ENCODE measurements at regions not wholly inside any gene's neighbourhood (a gene's known extent, or its start where the extent isn't known, plus 50 kb on each side); places are given as distances from the start of the nearest gene placed in this dataset.

GRCh38 chr7:85716353-85716752, 529.5 kb upstream of the SEMA3D start:
- no peak for TF ChIP-seq TAF1 (IDR thresholded peaks at IDR 0.05; ENCODE audit: low read depth)
- no peak for TF ChIP-seq MXI1 (conservative IDR thresholded peaks at IDR 0.05; ENCODE audit: poor library complexity, severe bottlenecking)
- TF ChIP-seq EP300 (conservative IDR thresholded peaks at IDR 0.05; ENCODE audit: poor library complexity, severe bottlenecking): no peak
- TF ChIP-seq EZH2 (IDR thresholded peaks at IDR 0.05; ENCODE audit: borderline replicate concordance, insufficient read depth, low read length, poor library complexity, severe bottlenecking): no peak
- TF ChIP-seq REST (IDR thresholded peaks at IDR 0.05; ENCODE audit: borderline replicate concordance): no peak
- TF ChIP-seq CTCF (IDR thresholded peaks at IDR 0.05; ENCODE audit: poor library complexity, severe bottlenecking): no peak
- no peak for TF ChIP-seq SMC3 (conservative IDR thresholded peaks at IDR 0.05; ENCODE audit: poor library complexity)
- no peak for TF ChIP-seq RAD21 (conservative IDR thresholded peaks at IDR 0.05)
- no peak for TF ChIP-seq POLR2AphosphoS5 (IDR thresholded peaks at IDR 0.05)
- no peaks in the 10 kb centered on the region for H3K27me3 ChIP-seq (ENCODE audit: insufficient read depth, low read depth, low read length)
- peaks cover 3% of the 10 kb centered on the region for H3F3A ChIP-seq (ENCODE audit: insufficient read depth, low read length, poor library complexity, severe bottlenecking)
- no peaks in the 10 kb centered on the region for H3K9me2 ChIP-seq (ENCODE audit: insufficient read depth, low read length)
- no peak overlapping the region for H2AFZ ChIP-seq (ENCODE audit: low read depth, low read length)
- H3K9ac ChIP-seq (ENCODE audit: low read length): no peak overlapping the region
- H4K20me1 ChIP-seq (ENCODE audit: insufficient read depth): no peaks in the 10 kb centered on the region
- H3K79me2 ChIP-seq (replicated peaks; ENCODE audit: insufficient read depth, low read length): no peaks in the 10 kb centered on the region
- no peaks in the 10 kb centered on the region for H3K9me3 ChIP-seq (ENCODE audit: low read length)
- no peak overlapping the region for H3K4me3 ChIP-seq (ENCODE audit: low read length)
- no peak overlapping the region for H3K4me2 ChIP-seq (ENCODE audit: low read length)
- no peaks in the 10 kb centered on the region for H3K36me3 ChIP-seq (ENCODE audit: insufficient read depth, low read length)
- H3K27ac ChIP-seq (ENCODE audit: low read length): no peak overlapping the region

- TF ChIP-seq EP300 (conservative IDR thresholded peaks at IDR 0.05; ENCODE audit: poor library complexity, severe bottlenecking) (no peak), SMC3 (conservative IDR thresholded peaks at IDR 0.05; ENCODE audit: poor library complexity) (no peak), CTCF (IDR thresholded peaks at IDR 0.05; ENCODE audit: poor library complexity, severe bottlenecking) (no peak), TAF1 (IDR thresholded peaks at IDR 0.05; ENCODE audit: low read depth) (no peak), RAD21 (conservative IDR thresholded peaks at IDR 0.05) (no peak), MXI1 (conservative IDR thresholded peaks at IDR 0.05; ENCODE audit: poor library complexity, severe bottlenecking) (no peak), POLR2AphosphoS5 (IDR thresholded peaks at IDR 0.05) (no peak), EZH2 (IDR thresholded peaks at IDR 0.05; ENCODE audit: borderline replicate concordance, insufficient read depth, low read length, poor library complexity, severe bottlenecking) (no peak), REST (IDR thresholded peaks at IDR 0.05; ENCODE audit: borderline replicate concordance) (no peak)
- no peak overlapping the region for H3K27ac ChIP-seq (ENCODE audit: low read length)
- no peaks in the 10 kb centered on the region for H4K20me1 ChIP-seq (ENCODE audit: insufficient read depth)
- no peak overlapping the region for H3K4me3 ChIP-seq (ENCODE audit: low read length)
- H3K79me2 ChIP-seq (replicated peaks; ENCODE audit: insufficient read depth, low read length): no peaks in the 10 kb centered on the region
- H3K27me3 ChIP-seq (ENCODE audit: insufficient read depth, low read depth, low read length): no peaks in the 10 kb centered on the region
- H3K9me2 ChIP-seq (ENCODE audit: insufficient read depth, low read length): no peaks in the 10 kb centered on the region
- no peak overlapping the region for H3K9ac ChIP-seq (ENCODE audit: low read length)
- H3K9me3 ChIP-seq (ENCODE audit: low read length): no peaks in the 10 kb centered on the region
- no peak overlapping the region for H2AFZ ChIP-seq (ENCODE audit: low read depth, low read length)
- H3K4me2 ChIP-seq (ENCODE audit: low read length): no peak overlapping the region
- peaks cover 4% of the 10 kb centered on the region for H3F3A ChIP-seq (ENCODE audit: insufficient read depth, low read length, poor library complexity, severe bottlenecking)
- H3K36me3 ChIP-seq (ENCODE audit: insufficient read depth, low read length): no peaks in the 10 kb centered on the region
Measured at GRCh38 chr7:85714951-85715350, 528.1 kb upstream of the SEMA3D start.
